Mammary epithelial cell (primary cell): ENCODE measurements at regions not wholly inside any gene's neighbourhood (a gene's known extent, or its start where the extent isn't known, plus 50 kb on each side); places are given as distances from the start of the nearest gene placed in this dataset.

Experiments
- CTCF ChIP-seq, 2 donors: IDR thresholded peaks in 1 of 2; conservative IDR thresholded peaks in 1 of 2; 2 replicates each; pipeline ENCODE4 v1.5.1; 2011 to 2012; ENCODE audit warnings: inconsistent platforms in 2 of 2, low read length in 2 of 2, mild to moderate bottlenecking in 2 of 2, control low read depth in 1 of 2, low read depth in 1 of 2; ENCODE audit not compliant: insufficient read depth in 1 of 2; ENCODE audit errors: extremely low read depth in 1 of 2
- EZH2 ChIP-seq: IDR thresholded peaks from 2 replicates; pipeline ENCODE4 v1.6.1; 2012; ENCODE audit warnings: low read length, inconsistent platforms, borderline replicate concordance

DNA sequence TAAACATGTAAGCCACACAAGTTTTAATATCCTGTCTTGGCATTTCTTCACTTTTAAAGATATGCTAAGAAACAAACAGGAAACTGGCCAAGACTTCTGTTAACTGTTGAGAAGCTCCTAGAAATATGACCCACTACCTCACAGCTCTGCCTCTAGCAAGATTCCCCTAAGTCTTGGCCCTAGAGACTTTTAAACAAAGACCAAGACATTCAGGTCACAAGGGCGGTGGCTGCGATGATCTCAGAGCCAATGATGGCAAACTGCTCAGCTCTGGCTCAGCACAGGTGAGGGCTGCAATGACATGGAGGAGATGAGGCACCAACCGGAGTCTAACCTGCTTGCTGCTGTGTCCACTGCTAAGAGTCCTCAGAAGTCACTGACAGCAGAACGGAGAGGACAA is 114.8 kb downstream of the SUCLA2 start:
- TF ChIP-seq CTCF (conservative IDR thresholded peaks at IDR 0.05 in 1 of 2, IDR thresholded peaks at IDR 0.05 in 1 of 2; ENCODE audit: extremely low read depth in 1 of 2, insufficient read depth in 1 of 2, low read depth in 1 of 2, low read length in 2 of 2): no peak
- TF ChIP-seq EZH2: no peak
